ENCODE measurements at regions not wholly inside any gene's neighbourhood (a gene's known extent, or its start where the extent isn't known, plus 50 kb on each side); places are given as distances from the start of the nearest gene placed in this dataset.

DNA sequence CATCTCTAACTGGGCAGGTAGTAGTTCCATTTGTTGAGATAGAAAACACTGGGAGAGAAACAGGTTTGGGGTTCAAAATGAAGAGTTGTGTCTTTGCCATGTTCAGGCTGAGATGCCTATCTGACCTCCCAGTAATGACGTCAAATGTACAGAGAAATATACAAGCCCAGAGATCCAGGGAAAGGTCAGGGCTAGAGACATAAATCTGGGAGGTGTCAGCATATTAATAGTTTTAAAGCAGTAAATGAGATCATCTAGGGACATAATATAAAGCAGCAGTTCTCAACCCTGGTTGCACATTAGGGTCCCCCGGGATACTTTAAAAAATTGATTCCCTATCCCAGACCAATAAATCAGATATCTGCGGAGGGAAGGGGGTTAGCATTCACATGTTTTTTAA lies 501.5 kb downstream of the UQCRFS1 start:
- WGBS (ENCODE audit: insufficient coverage, insufficient replicate concordance, low lambda C conversion rate, missing lambda C conversion rate), result 23% methylated on average over 3 of the region's 3 CpGs
- no peak overlapping the region for H3K9ac ChIP-seq (ENCODE audit: control insufficient read depth, insufficient read depth, low read length)
- BruUV-seq (replicated peaks), result no TSS peak
- no peak overlapping the region for H3K27ac ChIP-seq (ENCODE audit: control insufficient read depth, insufficient read depth)
- no peak for FAIRE-seq
- no peaks in the 10 kb centered on the region for H3K27me3 ChIP-seq (replicated peaks in 1 of 2; ENCODE audit: control insufficient read depth in 2 of 2, insufficient read depth in 2 of 2, low read length in 1 of 2)
- ChIA-PET CTCF (interaction anchor here (1.0 to 1.2 kb wide), 3 partner anchors 10 to 545 kb away, joined by 3 read pairs; no protein-coding TSS in a partner anchor), POLR2A (no interaction called here), RAD21 (ENCODE audit: unreplicated experiment) (interaction anchor here (1.0 to 1.4 kb wide), 2 partner anchors 26 to 242 kb away, joined by 4 read pairs; no protein-coding TSS in a partner anchor), SMC1A (ENCODE audit: uncharacterized antibody, unreplicated experiment) (interaction anchor here (1.2 to 1.4 kb wide), 3 partner anchors 10 to 168 kb away, joined by 3 to 4 read pairs (median 3); no protein-coding TSS in a partner anchor)
- no peaks in the 10 kb centered on the region for H3K36me3 ChIP-seq (ENCODE audit: control insufficient read depth in 2 of 2, insufficient read depth in 2 of 2, low read length in 1 of 2)
- no peak overlapping the region for H2AFZ ChIP-seq (ENCODE audit: control insufficient read depth, low read depth, low read length)
- no peak overlapping the region for H3K4me2 ChIP-seq (ENCODE audit: control insufficient read depth, insufficient read depth)
- TF ChIP-seq, protein P1, sequence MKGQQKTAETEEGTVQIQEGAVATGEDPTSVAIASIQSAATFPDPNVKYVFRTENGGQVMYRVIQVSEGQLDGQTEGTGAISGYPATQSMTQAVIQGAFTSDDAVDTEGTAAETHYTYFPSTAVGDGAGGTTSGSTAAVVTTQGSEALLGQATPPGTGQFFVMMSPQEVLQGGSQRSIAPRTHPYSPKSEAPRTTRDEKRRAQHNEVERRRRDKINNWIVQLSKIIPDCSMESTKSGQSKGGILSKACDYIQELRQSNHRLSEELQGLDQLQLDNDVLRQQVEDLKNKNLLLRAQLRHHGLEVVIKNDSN (IDR thresholded peaks at IDR 0.05; ENCODE audit: borderline replicate concordance, extremely low read length, insufficient read depth, low read depth, low read length), result no peak
- TF ChIP-seq CHD4 (IDR thresholded peaks at IDR 0.05), result no peak
- TF ChIP-seq ZNF274 (IDR thresholded peaks at IDR 0.05; ENCODE audit: insufficient read depth, insufficient read length), result no peak
- no peak for TF ChIP-seq SIN3A (IDR thresholded peaks at IDR 0.05; ENCODE audit: low read depth, low read length)
- no peak for TF ChIP-seq NFIC (IDR thresholded peaks at IDR 0.05; ENCODE audit: low read depth, low read length)
- H3K79me2 ChIP-seq (ENCODE audit: control insufficient read depth, insufficient read depth, low read length), result no peaks in the 10 kb centered on the region
- H4K20me1 ChIP-seq (ENCODE audit: control insufficient read depth, insufficient read depth), result no peaks in the 10 kb centered on the region
- DNase-seq (ENCODE audit: low read depth, low spot score), result no peak
- no peak for ATAC-seq
- in situ Hi-C loops (cut with MboI) (loop anchor here (5.0 to 25.0 kb wide), 2 partner anchors 244 to 749 kb away; no protein-coding TSS in a partner anchor), intact Hi-C loops (cut with micrococcal nuclease; ENCODE audit: unreplicated experiment) (loop anchor here (10.0 kb wide), 1 partner anchor 747 kb away; no protein-coding TSS in a partner anchor)
- no peaks in the 10 kb centered on the region for H3K9me3 ChIP-seq (replicated peaks; ENCODE audit: control insufficient read depth, insufficient read depth, low read length)
- H3K4me3 ChIP-seq, result no peak overlapping the region
- H3K4me1 ChIP-seq (ENCODE audit: control insufficient read depth, insufficient read depth, low read length), result no peaks in the 10 kb centered on the region

DNA sequence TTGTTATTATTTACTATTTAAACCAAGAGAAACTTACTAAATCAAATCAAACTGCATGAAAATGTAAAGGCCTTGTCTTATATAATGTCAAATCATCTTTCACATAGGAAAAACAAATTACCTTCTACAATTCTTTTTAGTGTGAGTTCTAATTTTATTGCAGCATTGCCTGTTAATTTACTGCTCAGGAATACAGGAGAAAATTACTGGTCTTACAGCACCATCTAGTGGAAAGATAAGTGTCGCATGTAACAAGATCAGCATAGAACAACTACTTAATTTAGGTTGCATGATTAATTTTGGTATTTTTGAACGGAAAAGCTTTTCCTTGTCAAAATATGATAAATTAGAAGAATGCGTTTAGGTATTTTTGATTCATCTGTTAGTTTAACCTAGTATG lies 502.7 kb downstream of the UQCRFS1 start:
- Histone ChIP-seq H3K9me3 (replicated peaks; ENCODE audit: control insufficient read depth, insufficient read depth, low read length) (no peaks in the 10 kb centered on the region), H3K4me2 (ENCODE audit: control insufficient read depth, insufficient read depth) (no peak overlapping the region), H4K20me1 (ENCODE audit: control insufficient read depth, insufficient read depth) (no peaks in the 10 kb centered on the region), H3K9ac (ENCODE audit: control insufficient read depth, insufficient read depth, low read length) (no peak overlapping the region), H3K79me2 (ENCODE audit: control insufficient read depth, insufficient read depth, low read length) (no peaks in the 10 kb centered on the region), H3K36me3 (ENCODE audit: control insufficient read depth in 2 of 2, insufficient read depth in 2 of 2, low read length in 1 of 2) (no peaks in the 10 kb centered on the region), H3K4me1 (ENCODE audit: control insufficient read depth, insufficient read depth, low read length) (no peaks in the 10 kb centered on the region), H3K27ac (ENCODE audit: control insufficient read depth, insufficient read depth) (no peak overlapping the region), H2AFZ (ENCODE audit: control insufficient read depth, low read depth, low read length) (no peak overlapping the region), H3K27me3 (replicated peaks in 1 of 2; ENCODE audit: control insufficient read depth in 2 of 2, insufficient read depth in 2 of 2, low read length in 1 of 2) (no peaks in the 10 kb centered on the region), H3K4me3 (no peak overlapping the region)
- in situ Hi-C loops (cut with MboI) (loop anchor here (5.0 to 25.0 kb wide), 2 partner anchors 243 to 748 kb away; no protein-coding TSS in a partner anchor), intact Hi-C loops (cut with micrococcal nuclease; ENCODE audit: unreplicated experiment) (loop anchor here (10.0 kb wide), 1 partner anchor 745 kb away; no protein-coding TSS in a partner anchor)
- ATAC-seq (0 out of 3 replicates have a peak, but pooled peaks have one; percentile 42), FAIRE-seq (peak; percentile 13), DNase-seq (ENCODE audit: low read depth, low spot score) (peak; percentile 3)
- ChIA-PET SMC1A (ENCODE audit: uncharacterized antibody, unreplicated experiment) (interaction anchor here (0.6 to 2.5 kb wide), 6 partner anchors 67 to 737 kb away, joined by 3 to 9 read pairs (median 5); no protein-coding TSS in a partner anchor), POLR2A (no interaction called here), CTCF (interaction anchor here (0.7 to 2.5 kb wide), 10 partner anchors 8 to 579 kb away, joined by 3 to 9 read pairs (median 4); no protein-coding TSS in a partner anchor), RAD21 (ENCODE audit: unreplicated experiment) (interaction anchor here (0.6 to 1.4 kb wide), 6 partner anchors 27 to 737 kb away, joined by 3 to 4 read pairs (median 3); no protein-coding TSS in a partner anchor)
- no TSS peak for BruUV-seq (replicated peaks)
- 1% methylated on average over 3 of the region's 3 CpGs for WGBS (ENCODE audit: insufficient coverage, insufficient replicate concordance, low lambda C conversion rate, missing lambda C conversion rate)
- TF ChIP-seq SUPT20H (IDR thresholded peaks at IDR 0.05; ENCODE audit: borderline replicate concordance, control insufficient read depth, low read depth, low read length), result no peak
- TF ChIP-seq KAT2A (conservative IDR thresholded peaks at IDR 0.05; ENCODE audit: control insufficient read depth, low read depth, low read length), result no peak
- TF ChIP-seq SMC3 (IDR thresholded peaks at IDR 0.05; ENCODE audit: borderline replicate concordance, low read length), result peak; percentile 44; the same call in 1 of the 2 replicates
- no peak for TF ChIP-seq SMAD5 (IDR thresholded peaks at IDR 0.05; ENCODE audit: low read depth)
- peak; percentile 46 to 56 (median 50); a peak in 5 of 6 replicates for TF ChIP-seq CTCF (IDR thresholded peaks at IDR 0.05 in 2 of 3, conservative IDR thresholded peaks at IDR 0.05 in 1 of 3; ENCODE audit: control insufficient read depth in 2 of 3, extremely low read depth in 1 of 3, insufficient read depth in 1 of 3, low read depth in 3 of 3, low read length in 3 of 3)
- TF ChIP-seq RAD21 (IDR thresholded peaks at IDR 0.05; ENCODE audit: insufficient read depth, low read depth, low read length), result peak; percentile 66
- TF ChIP-seq TCF7 (IDR thresholded peaks at IDR 0.05; ENCODE audit: borderline replicate concordance), result no peak
